WTC11 (cell line): ENCODE measurements at regions not wholly inside any gene's neighbourhood (a gene's known extent, or its start where the extent isn't known, plus 50 kb on each side); places are given as distances from the start of the nearest gene placed in this dataset.

Experiments used
- ATAC-seq: fragments of 200-7000 bp; cut with Tn5 transposase; 2 replicates; pipeline ENCODE4 v1.10.0; 2021; ENCODE audit warnings: mild to moderate bottlenecking, moderate library complexity
- CTCF ChIA-PET: fragments of 300-600 bp; sonication (Branson Sonifier 250); formaldehyde crosslinking; loops from one replicate; lab custom pipeline; 2021; ENCODE audit warnings: antibody characterized with exemption; lab: Charles Lee
- POLR2A ChIA-PET: fragments of 350-600 bp; sonication (Branson Sonifier 250); formaldehyde crosslinking; loops from one replicate; lab custom pipeline; 2021; ENCODE audit warnings: antibody characterized with exemption; lab: Charles Lee
- DNase-seq: peaks from one replicate; pipeline ENCODE4 v3.0.0; 2021; ENCODE audit warnings: low spot score
- H3K27ac Mint-ChIP-seq: 2 replicates; pipeline ENCODE4 v1.8.0; 2021; ENCODE audit warnings: mixed read lengths
- H3K27me3 Mint-ChIP-seq: 2 replicates; pipeline ENCODE4 v1.8.0; 2021; ENCODE audit warnings: low read depth, mild to moderate bottlenecking, moderate library complexity, mixed read lengths
- H3K36me3 Mint-ChIP-seq: 2 replicates; pipeline ENCODE4 v1.8.0; 2021; ENCODE audit warnings: mixed read lengths
- H3K4me1 Mint-ChIP-seq: 2 replicates; pipeline ENCODE4 v1.8.0; 2022; ENCODE audit warnings: mixed read lengths
- H3K4me3 Mint-ChIP-seq: 2 replicates; pipeline ENCODE4 v1.8.0; 2021; ENCODE audit warnings: mild to moderate bottlenecking, moderate library complexity, mixed read lengths
- H3K9me3 Mint-ChIP-seq: 2 replicates; pipeline ENCODE4 v1.8.0; 2021; ENCODE audit warnings: mixed read lengths
- EMX1 ChIP-seq: fragments of 250-450 bp; sonication (Bioruptor Pico); IDR thresholded peaks from 2 replicates; pipeline ENCODE4 v1.8.0; 2021; ENCODE audit warnings: mild to moderate bottlenecking
- FOXJ3 ChIP-seq: sonication (generic); formaldehyde crosslinking; IDR thresholded peaks from 2 replicates; pipeline ENCODE4 v1.9.0; 2021; ENCODE audit warnings: missing genetic modification reagents, mild to moderate bottlenecking, borderline replicate concordance
- JUN ChIP-seq: sonication (generic); formaldehyde crosslinking; IDR thresholded peaks from 2 replicates; pipeline ENCODE4 v1.8.0; 2023; ENCODE audit warnings: mild to moderate bottlenecking, missing genetic modification reagents
- NR1H2 ChIP-seq: sonication (generic); formaldehyde crosslinking; IDR thresholded peaks from 2 replicates; pipeline ENCODE4 v1.9.0; 2021; ENCODE audit warnings: mild to moderate bottlenecking, moderate library complexity, missing genetic modification reagents
- NR2C2 ChIP-seq: sonication (generic); formaldehyde crosslinking; IDR thresholded peaks from 2 replicates; pipeline ENCODE4 v1.8.0; 2022; ENCODE audit warnings: mild to moderate bottlenecking, missing genetic modification reagents
- OVOL2 ChIP-seq: fragments of 250-450 bp; sonication (Bioruptor Pico); IDR thresholded peaks from 2 replicates; pipeline ENCODE4 v1.9.0; 2021; ENCODE audit warnings: mild to moderate bottlenecking, borderline replicate concordance
- TEAD1 ChIP-seq: sonication (generic); formaldehyde crosslinking; IDR thresholded peaks from 2 replicates; pipeline ENCODE4 v1.8.0; 2022; ENCODE audit warnings: mild to moderate bottlenecking, missing genetic modification reagents
- TP53 ChIP-seq: sonication (generic); formaldehyde crosslinking; IDR thresholded peaks from 2 replicates; pipeline ENCODE4 v1.8.1; 2023; ENCODE audit warnings: mild to moderate bottlenecking, missing genetic modification reagents
- ZNF671 ChIP-seq: fragments of 250-450 bp; sonication (Bioruptor Pico); IDR thresholded peaks from 2 replicates; pipeline ENCODE4 v1.8.0; 2021; ENCODE audit warnings: mild to moderate bottlenecking
- TF ChIP-seq, protein P1 (sequence below): sonication (generic); formaldehyde crosslinking; IDR thresholded peaks from 2 replicates; pipeline ENCODE4 v1.8.1; 2022; ENCODE audit warnings: mild to moderate bottlenecking, moderate library complexity, missing genetic modification reagents
- TF ChIP-seq, protein P2 (sequence below): fragments of 250-450 bp; sonication (Bioruptor Pico); IDR thresholded peaks from 2 replicates; pipeline ENCODE4 v1.9.0; 2021; ENCODE audit warnings: mild to moderate bottlenecking
- TF ChIP-seq, protein P3 (sequence below): sonication (generic); formaldehyde crosslinking; IDR thresholded peaks from 2 replicates; pipeline ENCODE4 v1.8.0; 2023; ENCODE audit warnings: missing genetic modification reagents, mild to moderate bottlenecking, borderline replicate concordance
- TF ChIP-seq, protein P4 (sequence below): sonication (generic); formaldehyde crosslinking; IDR thresholded peaks from 2 replicates; pipeline ENCODE4 v1.8.1; 2023; ENCODE audit warnings: mild to moderate bottlenecking, moderate library complexity, missing genetic modification reagents
- TF ChIP-seq, protein P5 (sequence below): sonication (generic); formaldehyde crosslinking; IDR thresholded peaks from 2 replicates; pipeline ENCODE4 v1.8.1; 2023; ENCODE audit warnings: mild to moderate bottlenecking, missing genetic modification reagents, moderate library complexity
- TF ChIP-seq, protein P6 (sequence below): sonication (generic); formaldehyde crosslinking; IDR thresholded peaks from 2 replicates; pipeline ENCODE4 v1.8.1; 2022; ENCODE audit warnings: missing genetic modification reagents, borderline replicate concordance
- TF ChIP-seq, protein P7 (sequence below): sonication (generic); formaldehyde crosslinking; IDR thresholded peaks from 2 replicates; pipeline ENCODE4 v1.8.1; 2023; ENCODE audit warnings: mild to moderate bottlenecking, missing genetic modification reagents

DNA sequence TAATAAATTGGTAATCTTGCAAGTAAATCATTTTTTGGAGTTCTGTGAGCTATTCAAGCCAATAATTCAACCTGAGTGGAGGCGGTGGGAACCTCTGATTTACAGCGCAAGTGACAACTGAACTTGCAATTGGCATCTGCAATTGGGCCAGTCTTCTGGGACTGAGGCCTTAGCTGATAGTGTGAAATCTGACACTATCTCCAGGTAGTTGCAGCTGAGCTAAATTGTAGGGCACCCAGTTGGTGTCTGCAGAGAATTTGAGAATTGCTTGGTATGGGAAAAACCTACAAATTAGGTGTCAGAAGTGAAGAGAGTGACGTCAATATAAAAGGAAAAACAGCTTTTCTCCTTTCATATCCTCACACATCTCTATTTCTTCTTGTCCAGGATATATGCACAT, 1633.6 kb upstream of the GOT2 start:
- Mint-ChIP-seq H3K27ac (no peak overlapping the region), H3K4me3 (no peak overlapping the region), H3K9me3 (peaks cover 10% of the 10 kb centered on the region), H3K4me1 (peaks cover 19% of the 10 kb centered on the region), H3K27me3 (peaks cover 7% of the 10 kb centered on the region), H3K36me3 (peaks cover 9% of the 10 kb centered on the region)
- ChIA-PET POLR2A (no interaction called here), CTCF (no interaction called here)
- no peak for ATAC-seq
- TF ChIP-seq, protein P1, sequence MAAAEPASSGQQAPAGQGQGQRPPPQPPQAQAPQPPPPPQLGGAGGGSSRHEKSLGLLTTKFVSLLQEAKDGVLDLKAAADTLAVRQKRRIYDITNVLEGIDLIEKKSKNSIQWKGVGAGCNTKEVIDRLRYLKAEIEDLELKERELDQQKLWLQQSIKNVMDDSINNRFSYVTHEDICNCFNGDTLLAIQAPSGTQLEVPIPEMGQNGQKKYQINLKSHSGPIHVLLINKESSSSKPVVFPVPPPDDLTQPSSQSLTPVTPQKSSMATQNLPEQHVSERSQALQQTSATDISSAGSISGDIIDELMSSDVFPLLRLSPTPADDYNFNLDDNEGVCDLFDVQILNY, result no peak
- no peak for TF ChIP-seq OVOL2 (CRISPR knock-in tag)
- no peak for TF ChIP-seq TP53 (CRISPR knock-in tag)
- no peak for TF ChIP-seq JUN
- no peak for TF ChIP-seq TEAD1 (CRISPR knock-in tag)
- TF ChIP-seq, protein P2, sequence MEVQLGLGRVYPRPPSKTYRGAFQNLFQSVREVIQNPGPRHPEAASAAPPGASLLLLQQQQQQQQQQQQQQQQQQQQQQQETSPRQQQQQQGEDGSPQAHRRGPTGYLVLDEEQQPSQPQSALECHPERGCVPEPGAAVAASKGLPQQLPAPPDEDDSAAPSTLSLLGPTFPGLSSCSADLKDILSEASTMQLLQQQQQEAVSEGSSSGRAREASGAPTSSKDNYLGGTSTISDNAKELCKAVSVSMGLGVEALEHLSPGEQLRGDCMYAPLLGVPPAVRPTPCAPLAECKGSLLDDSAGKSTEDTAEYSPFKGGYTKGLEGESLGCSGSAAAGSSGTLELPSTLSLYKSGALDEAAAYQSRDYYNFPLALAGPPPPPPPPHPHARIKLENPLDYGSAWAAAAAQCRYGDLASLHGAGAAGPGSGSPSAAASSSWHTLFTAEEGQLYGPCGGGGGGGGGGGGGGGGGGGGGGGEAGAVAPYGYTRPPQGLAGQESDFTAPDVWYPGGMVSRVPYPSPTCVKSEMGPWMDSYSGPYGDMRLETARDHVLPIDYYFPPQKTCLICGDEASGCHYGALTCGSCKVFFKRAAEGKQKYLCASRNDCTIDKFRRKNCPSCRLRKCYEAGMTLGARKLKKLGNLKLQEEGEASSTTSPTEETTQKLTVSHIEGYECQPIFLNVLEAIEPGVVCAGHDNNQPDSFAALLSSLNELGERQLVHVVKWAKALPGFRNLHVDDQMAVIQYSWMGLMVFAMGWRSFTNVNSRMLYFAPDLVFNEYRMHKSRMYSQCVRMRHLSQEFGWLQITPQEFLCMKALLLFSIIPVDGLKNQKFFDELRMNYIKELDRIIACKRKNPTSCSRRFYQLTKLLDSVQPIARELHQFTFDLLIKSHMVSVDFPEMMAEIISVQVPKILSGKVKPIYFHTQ, result no peak
- TF ChIP-seq NR1H2, result no peak
- TF ChIP-seq FOXJ3, result no peak
- no peak for TF ChIP-seq NR2C2 (CRISPR knock-in tag)
- TF ChIP-seq, protein P3, sequence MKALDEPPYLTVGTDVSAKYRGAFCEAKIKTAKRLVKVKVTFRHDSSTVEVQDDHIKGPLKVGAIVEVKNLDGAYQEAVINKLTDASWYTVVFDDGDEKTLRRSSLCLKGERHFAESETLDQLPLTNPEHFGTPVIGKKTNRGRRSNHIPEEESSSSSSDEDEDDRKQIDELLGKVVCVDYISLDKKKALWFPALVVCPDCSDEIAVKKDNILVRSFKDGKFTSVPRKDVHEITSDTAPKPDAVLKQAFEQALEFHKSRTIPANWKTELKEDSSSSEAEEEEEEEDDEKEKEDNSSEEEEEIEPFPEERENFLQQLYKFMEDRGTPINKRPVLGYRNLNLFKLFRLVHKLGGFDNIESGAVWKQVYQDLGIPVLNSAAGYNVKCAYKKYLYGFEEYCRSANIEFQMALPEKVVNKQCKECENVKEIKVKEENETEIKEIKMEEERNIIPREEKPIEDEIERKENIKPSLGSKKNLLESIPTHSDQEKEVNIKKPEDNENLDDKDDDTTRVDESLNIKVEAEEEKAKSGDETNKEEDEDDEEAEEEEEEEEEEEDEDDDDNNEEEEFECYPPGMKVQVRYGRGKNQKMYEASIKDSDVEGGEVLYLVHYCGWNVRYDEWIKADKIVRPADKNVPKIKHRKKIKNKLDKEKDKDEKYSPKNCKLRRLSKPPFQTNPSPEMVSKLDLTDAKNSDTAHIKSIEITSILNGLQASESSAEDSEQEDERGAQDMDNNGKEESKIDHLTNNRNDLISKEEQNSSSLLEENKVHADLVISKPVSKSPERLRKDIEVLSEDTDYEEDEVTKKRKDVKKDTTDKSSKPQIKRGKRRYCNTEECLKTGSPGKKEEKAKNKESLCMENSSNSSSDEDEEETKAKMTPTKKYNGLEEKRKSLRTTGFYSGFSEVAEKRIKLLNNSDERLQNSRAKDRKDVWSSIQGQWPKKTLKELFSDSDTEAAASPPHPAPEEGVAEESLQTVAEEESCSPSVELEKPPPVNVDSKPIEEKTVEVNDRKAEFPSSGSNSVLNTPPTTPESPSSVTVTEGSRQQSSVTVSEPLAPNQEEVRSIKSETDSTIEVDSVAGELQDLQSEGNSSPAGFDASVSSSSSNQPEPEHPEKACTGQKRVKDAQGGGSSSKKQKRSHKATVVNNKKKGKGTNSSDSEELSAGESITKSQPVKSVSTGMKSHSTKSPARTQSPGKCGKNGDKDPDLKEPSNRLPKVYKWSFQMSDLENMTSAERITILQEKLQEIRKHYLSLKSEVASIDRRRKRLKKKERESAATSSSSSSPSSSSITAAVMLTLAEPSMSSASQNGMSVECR (CRISPR knock-in tag), result no peak
- TF ChIP-seq ZNF671 (CRISPR knock-in tag), result no peak
- TF ChIP-seq, protein P4, sequence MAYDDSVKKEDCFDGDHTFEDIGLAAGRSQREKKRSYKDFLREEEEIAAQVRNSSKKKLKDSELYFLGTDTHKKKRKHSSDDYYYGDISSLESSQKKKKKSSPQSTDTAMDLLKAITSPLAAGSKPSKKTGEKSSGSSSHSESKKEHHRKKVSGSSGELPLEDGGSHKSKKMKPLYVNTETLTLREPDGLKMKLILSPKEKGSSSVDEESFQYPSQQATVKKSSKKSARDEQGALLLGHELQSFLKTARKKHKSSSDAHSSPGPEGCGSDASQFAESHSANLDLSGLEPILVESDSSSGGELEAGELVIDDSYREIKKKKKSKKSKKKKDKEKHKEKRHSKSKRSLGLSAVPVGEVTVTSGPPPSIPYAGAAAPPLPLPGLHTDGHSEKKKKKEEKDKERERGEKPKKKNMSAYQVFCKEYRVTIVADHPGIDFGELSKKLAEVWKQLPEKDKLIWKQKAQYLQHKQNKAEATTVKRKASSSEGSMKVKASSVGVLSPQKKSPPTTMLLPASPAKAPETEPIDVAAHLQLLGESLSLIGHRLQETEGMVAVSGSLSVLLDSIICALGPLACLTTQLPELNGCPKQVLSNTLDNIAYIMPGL (CRISPR knock-in tag), result no peak
- no peak for TF ChIP-seq EMX1
- TF ChIP-seq, protein P5, sequence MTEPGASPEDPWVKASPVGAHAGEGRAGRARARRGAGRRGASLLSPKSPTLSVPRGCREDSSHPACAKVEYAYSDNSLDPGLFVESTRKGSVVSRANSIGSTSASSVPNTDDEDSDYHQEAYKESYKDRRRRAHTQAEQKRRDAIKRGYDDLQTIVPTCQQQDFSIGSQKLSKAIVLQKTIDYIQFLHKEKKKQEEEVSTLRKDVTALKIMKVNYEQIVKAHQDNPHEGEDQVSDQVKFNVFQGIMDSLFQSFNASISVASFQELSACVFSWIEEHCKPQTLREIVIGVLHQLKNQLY (CRISPR knock-in tag), result no peak
- TF ChIP-seq, protein P6, sequence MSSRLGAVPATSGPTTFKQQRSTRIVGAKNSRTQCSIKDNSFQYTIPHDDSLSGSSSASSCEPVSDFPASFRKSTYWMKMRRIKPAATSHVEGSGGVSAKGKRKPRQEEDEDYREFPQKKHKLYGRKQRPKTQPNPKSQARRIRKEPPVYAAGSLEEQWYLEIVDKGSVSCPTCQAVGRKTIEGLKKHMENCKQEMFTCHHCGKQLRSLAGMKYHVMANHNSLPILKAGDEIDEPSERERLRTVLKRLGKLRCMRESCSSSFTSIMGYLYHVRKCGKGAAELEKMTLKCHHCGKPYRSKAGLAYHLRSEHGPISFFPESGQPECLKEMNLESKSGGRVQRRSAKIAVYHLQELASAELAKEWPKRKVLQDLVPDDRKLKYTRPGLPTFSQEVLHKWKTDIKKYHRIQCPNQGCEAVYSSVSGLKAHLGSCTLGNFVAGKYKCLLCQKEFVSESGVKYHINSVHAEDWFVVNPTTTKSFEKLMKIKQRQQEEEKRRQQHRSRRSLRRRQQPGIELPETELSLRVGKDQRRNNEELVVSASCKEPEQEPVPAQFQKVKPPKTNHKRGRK, result no peak
- TF ChIP-seq, protein P7, sequence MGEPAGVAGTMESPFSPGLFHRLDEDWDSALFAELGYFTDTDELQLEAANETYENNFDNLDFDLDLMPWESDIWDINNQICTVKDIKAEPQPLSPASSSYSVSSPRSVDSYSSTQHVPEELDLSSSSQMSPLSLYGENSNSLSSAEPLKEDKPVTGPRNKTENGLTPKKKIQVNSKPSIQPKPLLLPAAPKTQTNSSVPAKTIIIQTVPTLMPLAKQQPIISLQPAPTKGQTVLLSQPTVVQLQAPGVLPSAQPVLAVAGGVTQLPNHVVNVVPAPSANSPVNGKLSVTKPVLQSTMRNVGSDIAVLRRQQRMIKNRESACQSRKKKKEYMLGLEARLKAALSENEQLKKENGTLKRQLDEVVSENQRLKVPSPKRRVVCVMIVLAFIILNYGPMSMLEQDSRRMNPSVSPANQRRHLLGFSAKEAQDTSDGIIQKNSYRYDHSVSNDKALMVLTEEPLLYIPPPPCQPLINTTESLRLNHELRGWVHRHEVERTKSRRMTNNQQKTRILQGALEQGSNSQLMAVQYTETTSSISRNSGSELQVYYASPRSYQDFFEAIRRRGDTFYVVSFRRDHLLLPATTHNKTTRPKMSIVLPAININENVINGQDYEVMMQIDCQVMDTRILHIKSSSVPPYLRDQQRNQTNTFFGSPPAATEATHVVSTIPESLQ (CRISPR knock-in tag), result no peak
- no peak for DNase-seq
